ENCODE measurements at regions not wholly inside any gene's neighbourhood (a gene's known extent, or its start where the extent isn't known, plus 50 kb on each side); places are given as distances from the start of the nearest gene placed in this dataset.

DNA sequence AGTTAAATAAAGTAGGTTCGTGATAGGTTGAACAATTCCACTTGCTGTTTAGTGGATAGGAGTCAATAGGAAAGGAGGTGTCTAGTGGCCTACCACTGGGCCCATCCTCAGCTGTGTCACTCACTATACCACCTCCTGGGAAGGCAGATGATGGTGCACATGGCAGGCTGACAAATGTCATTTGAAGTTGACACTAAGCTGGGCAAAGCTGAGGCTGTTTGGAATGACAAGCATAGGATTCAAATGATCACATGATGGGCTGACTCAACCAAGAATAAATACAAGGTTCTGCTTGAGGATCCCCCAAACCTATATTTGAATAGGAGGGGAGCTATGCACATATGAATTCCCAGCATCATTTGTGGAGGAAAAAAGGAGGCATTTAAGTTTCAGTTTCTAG, 489.8 kb downstream of the RPS24 start:
- Histone ChIP-seq H3K9me3 (ENCODE audit: control insufficient read depth in 4 of 4, insufficient read depth in 3 of 4, low read length in 3 of 4) (peaks cover 0 to 3% (median 0%) of the 10 kb centered on the region in 4 donors), H3K27ac (ENCODE audit: low read depth in 1 of 2, low read length in 1 of 2) (no peak overlapping the region), H3K4me3 (no peak overlapping the region), H3K36me3 (ENCODE audit: control insufficient read depth in 4 of 4, insufficient read depth in 4 of 4, low read length in 4 of 4) (no peaks in the 10 kb centered on the region), H3K4me1 (ENCODE audit: control insufficient read depth in 5 of 5, insufficient read depth in 5 of 5, low read length in 5 of 5) (peaks cover 0 to 5% (median 0%) of the 10 kb centered on the region in 5 donors), H3K27me3 (ENCODE audit: control insufficient read depth in 3 of 3, insufficient read depth in 3 of 3, low read length in 2 of 3) (no peaks in the 10 kb centered on the region), H3K9ac (ENCODE audit: insufficient read depth in 1 of 2, low read length in 2 of 2) (no peak overlapping the region)
- DNase-seq (no peak), ATAC-seq (ENCODE audit: insufficient read depth, low FRiP score) (no peak)
- TF ChIP-seq, protein P1, sequence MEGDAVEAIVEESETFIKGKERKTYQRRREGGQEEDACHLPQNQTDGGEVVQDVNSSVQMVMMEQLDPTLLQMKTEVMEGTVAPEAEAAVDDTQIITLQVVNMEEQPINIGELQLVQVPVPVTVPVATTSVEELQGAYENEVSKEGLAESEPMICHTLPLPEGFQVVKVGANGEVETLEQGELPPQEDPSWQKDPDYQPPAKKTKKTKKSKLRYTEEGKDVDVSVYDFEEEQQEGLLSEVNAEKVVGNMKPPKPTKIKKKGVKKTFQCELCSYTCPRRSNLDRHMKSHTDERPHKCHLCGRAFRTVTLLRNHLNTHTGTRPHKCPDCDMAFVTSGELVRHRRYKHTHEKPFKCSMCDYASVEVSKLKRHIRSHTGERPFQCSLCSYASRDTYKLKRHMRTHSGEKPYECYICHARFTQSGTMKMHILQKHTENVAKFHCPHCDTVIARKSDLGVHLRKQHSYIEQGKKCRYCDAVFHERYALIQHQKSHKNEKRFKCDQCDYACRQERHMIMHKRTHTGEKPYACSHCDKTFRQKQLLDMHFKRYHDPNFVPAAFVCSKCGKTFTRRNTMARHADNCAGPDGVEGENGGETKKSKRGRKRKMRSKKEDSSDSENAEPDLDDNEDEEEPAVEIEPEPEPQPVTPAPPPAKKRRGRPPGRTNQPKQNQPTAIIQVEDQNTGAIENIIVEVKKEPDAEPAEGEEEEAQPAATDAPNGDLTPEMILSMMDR (IDR thresholded peaks at IDR 0.05; ENCODE audit: control extremely low read depth, extremely low read depth) = no peak
- WGBS, 2 donors = 89 to 97% methylated on average over 1 of the region's 1 CpG

DNA sequence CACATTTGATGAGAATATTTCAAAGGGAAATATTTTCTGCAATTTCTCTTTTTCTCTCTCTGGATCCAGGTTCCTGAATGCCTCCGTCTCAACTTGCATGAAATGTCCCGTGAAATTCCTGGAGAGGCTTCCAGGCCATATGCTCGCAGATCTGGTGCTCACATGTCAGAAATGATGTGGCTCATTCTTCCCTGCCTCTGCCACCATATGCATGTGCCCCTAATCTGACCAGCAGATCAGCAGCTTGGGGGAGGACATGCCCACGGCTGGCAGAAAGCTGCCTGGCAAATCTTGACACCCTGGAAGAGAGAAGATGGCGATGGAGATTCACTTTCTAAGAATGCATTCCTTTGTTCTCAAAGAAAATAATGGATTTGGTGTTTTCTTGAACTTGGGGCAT, 490.7 kb downstream of the RPS24 start:
- Histone ChIP-seq H3K9ac (ENCODE audit: insufficient read depth in 1 of 2, low read length in 2 of 2) (no peak overlapping the region), H3K4me1 (ENCODE audit: control insufficient read depth in 5 of 5, insufficient read depth in 5 of 5, low read length in 5 of 5) (peaks cover 0 to 11% (median 0%) of the 10 kb centered on the region in 5 donors), H3K27me3 (ENCODE audit: control insufficient read depth in 3 of 3, insufficient read depth in 3 of 3, low read length in 2 of 3) (no peaks in the 10 kb centered on the region), H3K36me3 (ENCODE audit: control insufficient read depth in 4 of 4, insufficient read depth in 4 of 4, low read length in 4 of 4) (no peaks in the 10 kb centered on the region), H3K9me3 (ENCODE audit: control insufficient read depth in 4 of 4, insufficient read depth in 3 of 4, low read length in 3 of 4) (peaks cover 0 to 3% (median 0%) of the 10 kb centered on the region in 4 donors), H3K27ac (ENCODE audit: low read depth in 1 of 2, low read length in 1 of 2) (no peak overlapping the region), H3K4me3 (no peak overlapping the region)
- TF ChIP-seq, protein P1 (IDR thresholded peaks at IDR 0.05; ENCODE audit: control extremely low read depth, extremely low read depth) = no peak
- 93% methylated on average over 5 of the region's 5 CpGs for WGBS, 2 donors
- DNase-seq (peak in 1 of 3 donors; percentile 2), ATAC-seq (ENCODE audit: insufficient read depth, low FRiP score) (no peak)

DNA sequence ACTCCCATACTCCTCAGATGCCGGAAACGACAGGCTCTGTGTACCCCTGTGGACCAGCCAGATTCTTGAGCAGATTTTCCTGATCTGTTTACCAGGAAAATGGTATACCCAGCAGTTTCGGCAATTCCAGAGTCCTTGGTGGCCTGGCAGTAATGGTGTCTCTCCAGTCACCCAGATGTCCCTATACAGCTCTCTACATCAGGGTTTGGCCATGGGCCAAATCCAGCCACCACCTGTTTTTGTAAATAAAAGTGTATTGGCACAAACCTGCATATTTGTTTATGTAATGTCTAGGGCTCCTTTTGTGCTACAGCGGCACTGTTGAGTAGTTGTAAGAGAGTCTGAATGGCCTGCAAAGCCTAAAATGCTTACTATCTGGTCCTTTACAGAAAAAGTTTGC, 491.3 kb downstream of the RPS24 start:
- H3K4me3 ChIP-seq = no peak overlapping the region
- peaks cover 0 to 3% (median 0%) of the 10 kb centered on the region in 4 donors for H3K9me3 ChIP-seq (ENCODE audit: control insufficient read depth in 4 of 4, insufficient read depth in 3 of 4, low read length in 3 of 4)
- H3K9ac ChIP-seq (ENCODE audit: insufficient read depth in 1 of 2, low read length in 2 of 2) = no peak overlapping the region
- DNase-seq (peak in 1 of 3 donors; percentile 11), ATAC-seq (ENCODE audit: insufficient read depth, low FRiP score) (no peak)
- 83 to 85% methylated on average over 4 of the region's 4 CpGs for WGBS, 2 donors
- TF ChIP-seq, protein P1 (IDR thresholded peaks at IDR 0.05; ENCODE audit: control extremely low read depth, extremely low read depth) = no peak
- H3K27me3 ChIP-seq (ENCODE audit: control insufficient read depth in 3 of 3, insufficient read depth in 3 of 3, low read length in 2 of 3) = no peaks in the 10 kb centered on the region
- H3K27ac ChIP-seq (ENCODE audit: low read depth in 1 of 2, low read length in 1 of 2) = no peak overlapping the region
- H3K36me3 ChIP-seq (ENCODE audit: control insufficient read depth in 4 of 4, insufficient read depth in 4 of 4, low read length in 4 of 4) = no peaks in the 10 kb centered on the region
- H3K4me1 ChIP-seq (ENCODE audit: control insufficient read depth in 5 of 5, insufficient read depth in 5 of 5, low read length in 5 of 5) = peaks cover 0 to 11% (median 0%) of the 10 kb centered on the region in 5 donors

DNA sequence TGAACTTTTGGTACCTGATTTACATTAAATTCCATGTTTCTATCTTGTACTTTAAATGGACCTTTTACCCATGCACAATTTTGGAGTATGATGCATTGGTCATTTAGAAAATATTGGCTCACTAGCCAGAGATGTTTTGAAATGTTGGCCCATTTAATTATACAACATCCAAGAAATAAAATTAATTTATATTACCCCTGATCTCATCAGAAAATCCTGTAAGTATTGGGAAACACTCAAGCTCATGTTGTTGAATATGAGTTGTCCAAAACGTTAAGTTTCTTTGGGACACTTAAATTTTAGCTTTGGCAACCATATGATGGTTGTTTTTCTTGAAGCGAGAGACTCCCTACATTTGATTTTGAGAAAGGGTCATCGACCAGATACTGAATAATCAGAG, 492.7 kb downstream of the RPS24 start:
- TF ChIP-seq, protein P1 (IDR thresholded peaks at IDR 0.05; ENCODE audit: control extremely low read depth, extremely low read depth) = no peak
- ATAC-seq (ENCODE audit: insufficient read depth, low FRiP score) (no peak), DNase-seq (no peak)
- Histone ChIP-seq H3K4me3 (no peak overlapping the region), H3K36me3 (ENCODE audit: control insufficient read depth in 4 of 4, insufficient read depth in 4 of 4, low read length in 4 of 4) (no peaks in the 10 kb centered on the region), H3K27ac (ENCODE audit: low read depth in 1 of 2, low read length in 1 of 2) (no peak overlapping the region), H3K9ac (ENCODE audit: insufficient read depth in 1 of 2, low read length in 2 of 2) (no peak overlapping the region), H3K27me3 (ENCODE audit: control insufficient read depth in 3 of 3, insufficient read depth in 3 of 3, low read length in 2 of 3) (no peaks in the 10 kb centered on the region), H3K9me3 (ENCODE audit: control insufficient read depth in 4 of 4, insufficient read depth in 3 of 4, low read length in 3 of 4) (peaks cover 0 to 3% (median 0%) of the 10 kb centered on the region in 4 donors), H3K4me1 (ENCODE audit: control insufficient read depth in 5 of 5, insufficient read depth in 5 of 5, low read length in 5 of 5) (peaks cover 0 to 7% (median 0%) of the 10 kb centered on the region in 5 donors)
- 89 to 95% methylated on average over 3 of the region's 3 CpGs for WGBS, 2 donors

Data from lung (tissue), 11 donors.